AML-193 (cell line): ENCODE measurements at regions not wholly inside any gene's neighbourhood (a gene's known extent, or its start where the extent isn't known, plus 50 kb on each side); places are given as distances from the start of the nearest gene placed in this dataset.
A peak's percentile ranks its signal among the peaks of the same experiment; 100 is the strongest.

Experiments
- DNase-seq, 2 experiments: peaks; one replicate each; lab custom pipeline; 2025; lab: John Stamatoyannopoulos, UW

GRCh38 chr4:14700544-14700943, 301.7 kb upstream of the CPEB2 start:
- DNase-seq = no peak

- no peak for DNase-seq
Observed at GRCh38 chr4:14701389-14701788, 300.9 kb upstream of the CPEB2 start.

GRCh38 chr4:14701896-14702295, 300.4 kb upstream of the CPEB2 start:
- DNase-seq = no peak

- DNase-seq = no peak
Observed at GRCh38 chr4:14708574-14708973, 293.7 kb upstream of the CPEB2 start.

GRCh38 chr4:14711259-14711658, 291.0 kb upstream of the CPEB2 start:
- no peak for DNase-seq

GRCh38 chr4:14716691-14717090, 285.6 kb upstream of the CPEB2 start:
- DNase-seq = no peak

- no peak for DNase-seq
Observed at GRCh38 chr4:14719053-14719452, 283.2 kb upstream of the CPEB2 start.

GRCh38 chr4:14726441-14726840, 275.8 kb upstream of the CPEB2 start:
- no peak for DNase-seq

GRCh38 chr4:14726877-14727361, 275.4 kb upstream of the CPEB2 start:
- DNase-seq = no peak

GRCh38 chr4:14729282-14730000, 272.8 kb upstream of the CPEB2 start:
- DNase-seq = no peak

GRCh38 chr4:14742054-14742453, 260.2 kb upstream of the CPEB2 start:
- no peak for DNase-seq

- DNase-seq = no peak
Observed at GRCh38 chr4:14743172-14743571, 259.1 kb upstream of the CPEB2 start.

GRCh38 chr4:14743601-14744000, 258.7 kb upstream of the CPEB2 start:
- no peak for DNase-seq

- DNase-seq = no peak
Observed at GRCh38 chr4:14744346-14744745, 257.9 kb upstream of the CPEB2 start.

- DNase-seq = peak; percentile 23 to 31
Observed at GRCh38 chr4:14749910-14750309, 252.4 kb upstream of the CPEB2 start.

- DNase-seq = no peak
Observed at GRCh38 chr4:14752341-14753046, 249.8 kb upstream of the CPEB2 start.

- no peak for DNase-seq
Observed at GRCh38 chr4:14767142-14767541, 235.1 kb upstream of the CPEB2 start.

GRCh38 chr4:14768449-14768848, 233.8 kb upstream of the CPEB2 start:
- no peak for DNase-seq

- DNase-seq = no peak
Observed at GRCh38 chr4:14769993-14770392, 232.3 kb upstream of the CPEB2 start.

GRCh38 chr4:14771094-14771493, 231.2 kb upstream of the CPEB2 start:
- DNase-seq = no peak

GRCh38 chr4:14771504-14772175, 230.6 kb upstream of the CPEB2 start:
- DNase-seq = no peak

GRCh38 chr4:14772388-14772787, 229.9 kb upstream of the CPEB2 start:
- DNase-seq = no peak
